HG03354 (cell line): ENCODE measurements at regions not wholly inside any gene's neighbourhood (a gene's known extent, or its start where the extent isn't known, plus 50 kb on each side); places are given as distances from the start of the nearest gene placed in this dataset.
"Not testable (repeated sequence)": the region's sequence is repeated elsewhere in the genome, so short reads cannot be mapped to it uniquely, and the experiment has no call there.

Source experiments
- ATAC-seq: cut with Tn5 transposase; IDR thresholded peaks from one replicate; pipeline ENCODE4 v1.9.1; 2021; ENCODE audit warnings: mild to moderate bottlenecking; ENCODE audit not compliant: unreplicated experiment, poor library complexity, severe bottlenecking

- ATAC-seq, result no peak
These were observed 540.9 kb downstream of the TBC1D22A start for GRCh38 chr22:47303161-47303890.

GRCh38 chr22:47302587-47302986 is 540.1 kb downstream of the TBC1D22A start:
- ATAC-seq, result not testable (repeated sequence)

GRCh38 chr22:47301820-47302475 is 539.5 kb downstream of the TBC1D22A start:
- ATAC-seq, result no peak

DNA sequence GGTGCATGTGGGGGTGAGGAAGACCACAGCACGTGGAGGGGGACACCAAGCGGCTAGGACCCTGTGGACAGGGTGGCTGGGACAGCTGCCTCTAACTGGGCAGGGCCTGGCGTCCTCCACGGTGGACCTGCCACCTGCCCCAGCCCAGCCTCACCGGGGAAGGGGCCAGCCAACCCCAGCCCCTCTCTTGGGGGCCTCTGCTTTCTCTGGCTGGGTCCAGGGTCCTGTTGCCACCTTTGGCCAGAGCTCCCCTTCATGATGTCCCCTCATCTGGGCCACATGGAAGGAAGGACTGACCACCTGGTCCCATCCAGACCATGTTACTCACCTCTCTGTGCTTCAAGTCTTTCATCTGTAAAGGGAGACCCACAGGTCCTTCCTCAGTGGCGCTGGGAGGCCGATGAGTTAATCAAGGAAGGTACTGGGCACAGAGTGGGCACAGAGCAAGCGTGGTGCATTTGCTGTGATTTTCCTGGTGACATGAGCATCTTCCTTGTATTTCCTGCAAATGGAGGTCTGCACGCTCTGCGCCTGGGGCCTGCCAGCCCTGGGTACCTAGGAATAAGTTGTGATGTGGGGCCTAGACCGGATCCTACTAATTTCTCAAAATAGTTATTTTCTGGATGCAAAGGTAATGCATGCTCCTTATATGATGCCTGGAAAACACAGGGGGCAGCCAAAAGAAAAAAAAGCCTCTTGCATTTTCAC is 538.4 kb downstream of the TBC1D22A start:
- no peak for ATAC-seq

DNA sequence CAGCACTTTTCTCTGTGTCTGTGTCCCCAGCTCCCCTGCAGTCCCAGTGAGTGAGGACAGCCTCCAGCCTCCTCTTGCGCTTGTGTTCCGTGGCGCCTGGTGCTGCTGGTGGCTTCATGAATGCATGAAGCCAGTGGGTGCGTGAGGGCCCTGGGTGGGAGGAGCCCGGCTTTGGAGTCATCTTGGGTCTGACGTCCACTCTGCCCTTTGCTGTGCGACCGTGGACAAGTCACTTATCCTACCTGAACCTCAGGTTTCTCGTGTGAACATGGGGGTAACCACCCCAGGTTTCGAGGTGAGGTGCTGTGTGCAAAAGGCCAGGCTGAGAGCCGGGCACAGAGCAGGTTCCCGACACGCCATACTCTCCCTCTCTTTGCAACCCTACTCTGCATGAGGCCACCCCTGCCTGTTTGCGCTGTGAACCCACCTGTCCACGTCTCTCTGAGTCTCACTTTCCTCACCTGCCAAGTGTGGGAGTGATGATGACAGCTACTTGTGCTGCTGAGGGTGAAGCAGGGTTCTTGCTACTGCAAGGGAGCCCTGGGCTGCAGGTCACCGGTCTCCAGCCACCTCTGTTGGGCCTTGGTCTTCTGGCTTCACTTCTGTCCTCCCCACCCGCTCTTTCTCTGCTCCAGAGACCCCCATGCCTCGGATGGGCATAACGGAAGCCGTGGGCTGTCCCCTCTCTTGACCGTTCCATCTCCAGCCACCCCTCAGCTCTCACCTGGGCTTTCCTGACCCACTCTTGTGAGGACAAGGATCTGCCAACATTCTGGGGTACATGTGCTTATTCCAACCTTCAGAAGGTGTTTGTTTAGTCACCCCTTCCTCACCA is 537.6 kb downstream of the TBC1D22A start:
- no peak for ATAC-seq

DNA sequence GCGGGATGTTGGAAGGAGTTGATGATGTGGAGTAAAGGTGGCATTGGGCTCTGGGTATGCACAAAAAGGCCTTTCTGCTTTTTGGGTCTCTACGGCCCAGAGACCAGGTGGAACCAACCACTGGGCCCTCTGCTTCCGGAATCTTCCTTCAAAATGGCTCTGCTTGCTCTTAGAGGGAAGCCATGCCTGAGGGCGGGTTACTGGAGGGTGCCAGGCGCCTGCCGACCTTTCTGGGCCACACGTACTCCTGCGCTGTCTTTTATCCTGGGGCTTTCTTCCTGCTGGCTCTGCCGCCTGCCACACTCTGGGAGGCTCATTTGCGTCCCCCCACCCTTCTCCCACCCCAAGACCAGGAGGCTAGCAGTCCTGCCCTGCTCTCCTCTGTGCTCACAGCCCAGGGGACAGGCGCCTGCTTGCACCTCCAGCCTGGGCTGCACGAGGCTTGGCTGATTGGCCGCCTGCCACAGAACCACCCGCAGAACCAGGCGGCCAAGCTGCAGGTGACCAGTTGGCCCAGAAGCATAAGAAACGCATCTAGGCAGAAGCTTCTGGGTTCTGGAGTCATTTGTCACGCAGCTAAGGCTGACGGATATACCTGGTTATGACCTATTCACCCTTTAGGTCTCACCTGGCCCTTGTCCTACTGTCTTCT is 536.9 kb downstream of the TBC1D22A start:
- no peak for ATAC-seq

- no peak for ATAC-seq
These were observed 535.8 kb downstream of the TBC1D22A start for GRCh38 chr22:47298017-47298785.

- no peak for ATAC-seq
These were observed 535.0 kb downstream of the TBC1D22A start for GRCh38 chr22:47297261-47298016.

GRCh38 chr22:47296405-47297260 is 534.2 kb downstream of the TBC1D22A start:
- ATAC-seq, result no peak

- ATAC-seq, result no peak
These were observed 533.5 kb downstream of the TBC1D22A start for GRCh38 chr22:47295982-47296381.

GRCh38 chr22:47295226-47295901 is 532.9 kb downstream of the TBC1D22A start:
- ATAC-seq, result no peak

GRCh38 chr22:47294576-47294975 is 532.1 kb downstream of the TBC1D22A start:
- ATAC-seq, result no peak

GRCh38 chr22:47294222-47294532 is 531.7 kb downstream of the TBC1D22A start:
- no peak for ATAC-seq

DNA sequence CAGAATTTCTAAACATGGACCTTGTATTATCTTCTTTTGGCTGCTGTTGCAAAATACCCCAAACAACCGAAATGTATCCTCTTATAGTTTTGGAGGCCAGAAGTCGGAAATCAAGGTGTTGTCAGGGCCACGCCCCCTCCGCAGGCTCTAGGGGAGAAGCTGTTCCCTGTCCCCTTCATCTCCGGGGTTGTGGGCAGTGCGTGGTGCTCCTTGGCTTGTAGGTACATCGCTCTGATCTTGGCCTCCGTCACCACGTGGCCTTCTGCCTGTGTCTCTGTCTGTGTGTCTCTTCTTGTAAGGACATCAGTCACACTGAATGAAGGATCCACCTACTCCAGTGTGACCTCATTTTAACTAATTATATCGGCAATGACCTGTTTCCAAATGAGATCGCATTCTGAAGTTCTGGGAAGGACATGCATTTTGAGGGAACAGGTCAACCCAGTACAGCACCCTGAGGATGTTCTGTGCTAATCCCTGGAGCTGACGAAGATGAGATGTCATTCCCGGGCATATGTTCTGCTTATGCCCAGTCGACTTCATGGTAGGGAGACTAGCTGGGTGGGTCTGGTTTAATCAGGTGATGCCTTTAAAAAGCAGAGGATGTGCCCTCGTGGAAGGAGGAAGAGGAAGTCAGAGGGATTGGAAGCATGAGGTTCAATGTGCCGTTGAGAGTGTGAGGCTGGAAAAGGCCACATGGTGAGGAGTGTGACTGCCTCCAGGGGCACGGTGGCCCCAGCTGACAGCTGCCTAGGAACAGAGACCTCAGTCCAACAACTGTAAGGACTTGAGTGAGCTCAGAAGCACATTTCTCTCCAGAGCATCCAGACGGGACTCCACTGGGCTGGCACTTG is 531.1 kb downstream of the TBC1D22A start:
- ATAC-seq, result no peak

- ATAC-seq, result no peak
These were observed 530.3 kb downstream of the TBC1D22A start for GRCh38 chr22:47292546-47293320.
